SJCRH30 (cell line): ENCODE measurements at regions not wholly inside any gene's neighbourhood (a gene's known extent, or its start where the extent isn't known, plus 50 kb on each side); places are given as distances from the start of the nearest gene placed in this dataset.

Source experiments
- DNase-seq, 2 experiments: peaks; one replicate each; pipeline ENCODE4 v3.0.0-alpha.2; 2015 to 2020
- H3K27ac ChIP-seq: fragments of 250-450 bp; sonication (Bioruptor Pico); 2 replicates; pipeline ENCODE4 v1.5.1; 2020; ENCODE audit warnings: mild to moderate bottlenecking, moderate library complexity
- H3K27me3 ChIP-seq: fragments of 250-450 bp; sonication (Bioruptor Pico); 2 replicates; pipeline ENCODE4 v1.5.1; 2020; ENCODE audit warnings: mild to moderate bottlenecking, moderate library complexity
- H3K36me3 ChIP-seq: fragments of 250-450 bp; sonication (Bioruptor Pico); 2 replicates; pipeline ENCODE4 v1.5.1; 2020; ENCODE audit warnings: mild to moderate bottlenecking, moderate library complexity
- H3K4me1 ChIP-seq: fragments of 250-450 bp; sonication (Bioruptor Pico); 2 replicates; pipeline ENCODE4 v1.5.1; 2020; ENCODE audit warnings: mild to moderate bottlenecking, moderate library complexity
- H3K4me3 ChIP-seq: fragments of 250-450 bp; sonication (Bioruptor Pico); 2 replicates; pipeline ENCODE4 v1.5.1; 2020; ENCODE audit warnings: mild to moderate bottlenecking, moderate library complexity
- H3K9me3 ChIP-seq: fragments of 250-450 bp; sonication (Bioruptor Pico); replicated peaks from 2 replicates; pipeline ENCODE4 v1.5.1; 2020; ENCODE audit warnings: mild to moderate bottlenecking, moderate library complexity

GRCh38 chr2:123128951-123129350 is 896.1 kb upstream of the CNTNAP5 start:
- Histone ChIP-seq H3K36me3 (no peaks in the 10 kb centered on the region), H3K27ac (no peak overlapping the region), H3K4me1 (no peaks in the 10 kb centered on the region), H3K4me3 (no peak overlapping the region), H3K27me3 (no peaks in the 10 kb centered on the region), H3K9me3 (no peaks in the 10 kb centered on the region)
- DNase-seq, result no peak

DNA sequence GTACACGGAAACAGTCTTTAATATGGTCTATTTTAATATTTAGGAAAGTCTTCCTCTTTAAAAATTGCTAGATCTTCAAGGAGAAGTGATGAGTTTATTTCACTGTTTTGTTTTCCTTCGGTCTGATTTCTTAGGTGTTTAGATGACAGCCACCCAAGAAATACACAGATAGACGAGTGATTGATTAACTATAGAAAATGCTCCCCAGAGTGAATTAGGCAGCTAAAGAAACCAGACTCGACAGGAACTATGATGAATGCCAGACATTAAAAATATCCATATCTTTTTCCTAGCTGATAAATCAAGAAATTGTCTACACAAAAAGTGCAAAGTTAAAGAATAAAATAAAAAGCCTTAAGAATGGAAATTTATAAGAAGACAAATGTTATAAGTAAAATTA is 888.7 kb upstream of the CNTNAP5 start:
- Histone ChIP-seq H3K9me3 (no peaks in the 10 kb centered on the region), H3K4me1 (no peaks in the 10 kb centered on the region), H3K27me3 (peaks cover 6% of the 10 kb centered on the region; the same call in 1 of the 2 replicates), H3K4me3 (no peak overlapping the region), H3K27ac (no peak overlapping the region), H3K36me3 (no peaks in the 10 kb centered on the region)
- DNase-seq, result no peak

DNA sequence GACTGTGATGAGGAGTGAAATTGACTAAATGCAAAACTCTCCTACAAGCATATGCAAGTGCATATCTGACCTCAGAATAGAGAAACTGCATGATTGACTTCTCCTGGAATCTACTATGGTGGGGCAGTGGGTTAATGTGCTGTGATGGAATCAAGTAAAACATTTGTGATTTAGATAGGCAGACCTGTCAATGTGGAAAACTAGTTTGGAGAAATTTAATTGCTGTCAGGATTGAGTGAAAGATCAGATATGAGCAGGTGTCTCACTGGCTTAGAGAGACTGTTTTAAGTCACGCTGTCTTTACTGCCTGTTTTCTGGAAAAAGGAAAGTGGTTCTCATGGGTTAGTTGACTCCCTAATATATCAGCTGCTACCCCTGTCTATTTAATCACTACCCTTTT is 881.0 kb upstream of the CNTNAP5 start:
- no peaks in the 10 kb centered on the region for H3K9me3 ChIP-seq
- no peaks in the 10 kb centered on the region for H3K27me3 ChIP-seq
- DNase-seq, result no peak
- H3K4me1 ChIP-seq, result no peaks in the 10 kb centered on the region
- no peak overlapping the region for H3K4me3 ChIP-seq
- no peaks in the 10 kb centered on the region for H3K36me3 ChIP-seq
- H3K27ac ChIP-seq, result no peak overlapping the region

DNA sequence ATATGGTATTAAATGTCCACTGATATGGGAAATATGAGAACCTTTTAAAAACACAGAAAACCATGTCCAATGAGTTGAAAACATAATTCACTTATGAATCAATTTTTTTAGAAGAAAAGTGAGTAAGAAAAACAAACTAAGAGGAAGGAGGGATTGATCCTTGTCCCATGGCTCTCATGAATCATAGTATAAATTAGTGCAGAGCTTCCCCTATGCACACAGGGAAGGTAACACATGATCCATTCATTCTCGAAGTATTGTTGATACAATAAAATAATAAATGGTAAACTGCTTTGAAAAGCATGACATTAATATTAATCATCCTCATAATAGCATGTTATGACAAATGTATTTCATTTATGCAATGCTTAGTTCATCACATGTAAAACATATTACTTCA is 872.0 kb upstream of the CNTNAP5 start:
- no peak for DNase-seq
- Histone ChIP-seq H3K4me3 (no peak overlapping the region), H3K9me3 (no peaks in the 10 kb centered on the region), H3K27ac (no peak overlapping the region), H3K4me1 (no peaks in the 10 kb centered on the region), H3K36me3 (no peaks in the 10 kb centered on the region), H3K27me3 (no peaks in the 10 kb centered on the region)

- no peaks in the 10 kb centered on the region for H3K9me3 ChIP-seq
- H3K36me3 ChIP-seq, result no peaks in the 10 kb centered on the region
- no peak overlapping the region for H3K27ac ChIP-seq
- no peaks in the 10 kb centered on the region for H3K4me1 ChIP-seq
- H3K4me3 ChIP-seq, result no peak overlapping the region
- DNase-seq, result no peak
- no peaks in the 10 kb centered on the region for H3K27me3 ChIP-seq
Observed at GRCh38 chr2:123154195-123154594, 870.9 kb upstream of the CNTNAP5 start.

DNA sequence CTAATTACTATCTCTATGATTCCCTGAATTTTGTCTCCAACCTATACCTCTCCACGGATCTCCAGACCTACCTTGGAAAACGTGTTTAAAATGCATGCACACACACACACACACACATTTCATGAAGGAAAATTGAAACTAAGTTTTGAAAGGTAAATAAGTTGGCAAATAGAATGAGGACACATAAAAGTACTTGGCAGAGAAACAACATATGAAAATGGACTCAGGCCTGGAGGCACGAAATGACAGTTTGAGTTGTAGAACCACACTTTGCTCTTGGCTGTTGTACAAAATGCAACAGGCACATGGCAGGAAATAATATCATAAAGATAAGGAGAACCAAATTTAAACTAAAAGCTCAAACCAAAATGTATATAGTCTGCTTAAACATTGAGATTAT is 868.1 kb upstream of the CNTNAP5 start:
- no peaks in the 10 kb centered on the region for H3K4me1 ChIP-seq
- no peak overlapping the region for H3K4me3 ChIP-seq
- no peaks in the 10 kb centered on the region for H3K9me3 ChIP-seq
- no peaks in the 10 kb centered on the region for H3K36me3 ChIP-seq
- no peaks in the 10 kb centered on the region for H3K27me3 ChIP-seq
- no peak for DNase-seq
- no peak overlapping the region for H3K27ac ChIP-seq

DNA sequence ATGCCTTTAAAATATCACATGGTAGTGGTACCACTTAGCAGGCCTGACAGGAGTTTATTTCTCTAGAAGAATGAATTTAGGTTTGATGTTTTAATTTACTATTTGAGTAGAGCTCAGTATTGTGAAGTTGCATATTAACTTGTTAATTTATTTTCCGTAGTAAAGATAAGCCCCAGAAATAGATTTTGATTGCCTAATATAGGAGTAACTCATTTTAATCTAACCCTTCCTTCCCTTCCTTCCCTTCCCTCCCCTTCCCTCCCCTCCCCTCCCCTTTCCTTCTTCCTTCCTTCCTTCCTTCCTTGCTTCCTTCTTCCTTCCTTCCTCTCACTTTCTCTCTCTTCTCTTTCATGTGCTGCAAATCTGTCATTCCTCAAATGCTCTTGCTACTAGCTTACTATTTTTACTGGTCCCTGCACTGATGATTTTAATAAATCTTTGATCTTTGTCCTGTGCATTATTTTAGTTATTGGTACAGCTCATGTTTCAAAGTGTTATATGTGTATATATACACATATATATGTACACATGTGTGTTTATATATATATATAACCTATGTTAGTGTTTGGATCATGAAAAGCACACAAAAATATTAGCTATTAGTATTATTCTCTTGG is 862.6 kb upstream of the CNTNAP5 start:
- DNase-seq, result no peak
- no peak overlapping the region for H3K4me3 ChIP-seq
- no peak overlapping the region for H3K27ac ChIP-seq
- H3K27me3 ChIP-seq, result no peaks in the 10 kb centered on the region; the same call in 1 of the 2 replicates
- H3K36me3 ChIP-seq, result no peaks in the 10 kb centered on the region
- H3K4me1 ChIP-seq, result no peaks in the 10 kb centered on the region
- no peaks in the 10 kb centered on the region for H3K9me3 ChIP-seq

DNA sequence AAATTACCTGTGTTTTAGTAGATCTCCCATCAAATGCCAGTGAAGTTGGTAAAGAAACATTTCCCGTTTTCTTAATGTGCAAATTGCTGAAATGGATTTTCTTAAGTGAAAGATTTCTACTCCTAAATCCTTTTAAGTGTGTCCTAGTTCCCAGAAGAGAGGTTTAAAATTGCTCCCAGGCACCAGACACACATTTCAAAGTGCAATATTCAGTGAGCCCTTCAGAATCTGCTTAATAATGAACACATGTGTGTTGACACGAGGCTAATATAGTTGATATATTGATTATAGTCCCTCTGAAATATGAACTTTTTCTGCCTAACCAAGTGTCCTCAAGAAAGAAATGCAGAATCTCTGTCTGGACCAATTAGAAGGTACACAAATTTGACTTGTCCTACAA is 861.7 kb upstream of the CNTNAP5 start:
- Histone ChIP-seq H3K9me3 (no peaks in the 10 kb centered on the region), H3K36me3 (no peaks in the 10 kb centered on the region), H3K27me3 (no peaks in the 10 kb centered on the region; the same call in 1 of the 2 replicates), H3K4me1 (no peaks in the 10 kb centered on the region), H3K27ac (no peak overlapping the region), H3K4me3 (no peak overlapping the region)
- no peak for DNase-seq

DNA sequence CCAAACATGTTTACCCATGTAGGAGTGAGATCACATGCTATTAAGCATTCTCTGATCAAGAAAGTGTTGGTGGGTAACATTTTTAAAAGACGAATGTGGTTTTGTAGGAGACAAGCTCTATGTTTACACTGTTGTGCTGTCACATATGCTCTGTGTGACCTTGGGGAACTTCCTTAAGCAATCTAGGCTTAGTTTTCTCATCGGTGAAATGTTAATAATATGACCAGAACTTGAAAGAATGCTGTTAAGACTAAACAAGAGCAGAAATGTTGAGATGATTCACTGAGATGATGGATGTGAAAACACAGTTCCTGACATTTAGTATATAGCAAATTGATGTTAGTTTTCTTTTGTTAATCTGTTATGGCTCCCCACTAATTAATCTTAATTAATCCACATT is 860.9 kb upstream of the CNTNAP5 start:
- Histone ChIP-seq H3K4me3 (no peak overlapping the region), H3K27me3 (no peaks in the 10 kb centered on the region; the same call in 1 of the 2 replicates), H3K4me1 (no peaks in the 10 kb centered on the region), H3K36me3 (no peaks in the 10 kb centered on the region), H3K27ac (no peak overlapping the region), H3K9me3 (no peaks in the 10 kb centered on the region)
- no peak for DNase-seq

DNA sequence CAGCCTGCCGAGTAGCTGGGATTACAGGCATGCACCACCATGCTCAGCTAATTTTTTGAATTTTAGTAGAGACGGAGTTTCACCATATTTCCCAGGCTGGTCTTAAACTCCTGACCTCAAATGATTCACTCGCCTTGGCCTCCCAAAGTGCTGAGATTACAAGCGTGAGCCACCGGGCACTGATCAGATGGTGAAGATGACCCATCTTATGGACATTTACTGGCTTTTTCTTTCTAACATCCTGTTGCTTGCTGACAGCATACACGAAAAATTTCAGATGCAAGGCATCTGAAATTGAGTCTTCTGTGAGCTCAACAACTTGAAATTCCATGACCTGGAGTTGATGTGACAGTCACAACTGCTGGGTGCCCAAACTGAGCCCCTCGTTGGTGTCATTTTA is 859.5 kb upstream of the CNTNAP5 start:
- no peak for DNase-seq
- no peaks in the 10 kb centered on the region for H3K9me3 ChIP-seq
- H3K4me1 ChIP-seq, result no peaks in the 10 kb centered on the region
- H3K27me3 ChIP-seq, result no peaks in the 10 kb centered on the region; the same call in 1 of the 2 replicates
- no peak overlapping the region for H3K4me3 ChIP-seq
- H3K36me3 ChIP-seq, result no peaks in the 10 kb centered on the region
- no peak overlapping the region for H3K27ac ChIP-seq

- Histone ChIP-seq H3K36me3 (no peaks in the 10 kb centered on the region), H3K9me3 (no peaks in the 10 kb centered on the region), H3K4me1 (no peaks in the 10 kb centered on the region), H3K27me3 (no peaks in the 10 kb centered on the region), H3K4me3 (no peak overlapping the region), H3K27ac (no peak overlapping the region)
- DNase-seq, result no peak
Observed at GRCh38 chr2:123179526-123179925, 845.6 kb upstream of the CNTNAP5 start.

DNA sequence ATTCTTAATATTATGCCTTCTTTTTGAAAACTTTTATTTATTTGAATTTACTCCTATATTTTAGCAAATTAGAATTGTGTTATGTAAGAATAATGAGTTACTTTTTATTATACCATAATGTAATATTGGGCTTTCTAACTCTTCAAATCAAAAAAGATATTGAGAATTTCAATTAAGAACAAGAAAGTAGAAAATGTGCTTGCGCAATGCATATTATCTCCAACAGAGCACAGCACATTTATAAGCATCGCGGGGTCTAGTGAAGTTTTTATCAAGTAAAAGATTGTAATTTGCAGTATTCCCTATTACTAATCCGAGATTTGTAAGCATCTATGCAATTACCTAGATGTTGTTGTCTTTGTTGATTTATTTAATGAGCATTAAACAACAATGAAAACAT is 829.1 kb upstream of the CNTNAP5 start:
- Histone ChIP-seq H3K4me1 (no peaks in the 10 kb centered on the region), H3K9me3 (no peaks in the 10 kb centered on the region), H3K36me3 (no peaks in the 10 kb centered on the region), H3K27ac (no peak overlapping the region), H3K27me3 (no peaks in the 10 kb centered on the region), H3K4me3 (no peak overlapping the region)
- no peak for DNase-seq

DNA sequence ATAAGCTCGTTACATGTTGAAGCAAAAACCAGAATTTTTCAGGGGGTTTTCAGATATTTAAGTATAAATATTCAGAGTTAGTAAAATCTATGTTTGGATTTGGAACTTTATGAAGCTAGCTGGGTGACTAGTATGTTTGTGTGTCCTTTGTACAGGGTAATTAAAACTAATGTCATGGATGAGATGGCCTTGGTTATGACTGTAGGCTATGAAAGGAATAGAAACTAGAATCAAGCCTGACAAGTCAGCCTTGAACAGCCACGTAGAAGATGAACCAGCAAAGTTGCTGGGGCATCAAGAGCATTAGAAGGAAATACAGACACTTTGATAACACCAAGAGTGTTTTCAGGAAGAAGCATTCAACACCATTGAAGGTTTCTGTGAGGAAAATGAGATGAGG is 825.1 kb upstream of the CNTNAP5 start:
- no peak for DNase-seq
- H3K27ac ChIP-seq, result no peak overlapping the region
- no peaks in the 10 kb centered on the region for H3K4me1 ChIP-seq
- H3K9me3 ChIP-seq, result no peaks in the 10 kb centered on the region
- H3K36me3 ChIP-seq, result no peaks in the 10 kb centered on the region
- H3K27me3 ChIP-seq, result no peaks in the 10 kb centered on the region
- no peak overlapping the region for H3K4me3 ChIP-seq

DNA sequence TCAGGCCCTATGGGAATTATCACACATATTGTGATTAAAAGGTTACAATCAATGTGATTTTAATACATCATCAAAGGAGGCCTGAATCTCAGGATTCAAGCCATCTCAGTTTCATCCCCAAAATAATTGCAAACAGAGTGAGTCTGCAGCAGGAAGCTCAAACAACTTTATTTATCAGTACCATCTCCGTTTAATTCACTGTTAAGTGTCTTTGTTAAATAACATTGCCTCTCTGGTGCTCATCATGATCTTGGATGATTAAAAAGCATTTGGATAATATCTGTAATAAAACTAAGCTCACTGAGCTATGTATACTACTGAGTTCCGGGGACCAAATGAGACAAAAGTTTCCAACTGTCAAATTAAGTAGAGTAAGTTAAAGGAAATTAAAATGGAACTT is 817.8 kb upstream of the CNTNAP5 start:
- no peak overlapping the region for H3K4me3 ChIP-seq
- H3K4me1 ChIP-seq, result no peaks in the 10 kb centered on the region
- DNase-seq, result no peak
- no peaks in the 10 kb centered on the region for H3K9me3 ChIP-seq
- H3K36me3 ChIP-seq, result no peaks in the 10 kb centered on the region
- H3K27me3 ChIP-seq, result peaks cover 5% of the 10 kb centered on the region; the same call in 1 of the 2 replicates
- no peak overlapping the region for H3K27ac ChIP-seq

- no peak overlapping the region for H3K27ac ChIP-seq
- no peaks in the 10 kb centered on the region for H3K4me1 ChIP-seq
- no peak overlapping the region for H3K4me3 ChIP-seq
- H3K9me3 ChIP-seq, result no peaks in the 10 kb centered on the region
- DNase-seq, result no peak
- no peaks in the 10 kb centered on the region for H3K36me3 ChIP-seq
- peaks cover 5% of the 10 kb centered on the region; the same call in 1 of the 2 replicates for H3K27me3 ChIP-seq
Observed at GRCh38 chr2:123209202-123209601, 815.9 kb upstream of the CNTNAP5 start.

DNA sequence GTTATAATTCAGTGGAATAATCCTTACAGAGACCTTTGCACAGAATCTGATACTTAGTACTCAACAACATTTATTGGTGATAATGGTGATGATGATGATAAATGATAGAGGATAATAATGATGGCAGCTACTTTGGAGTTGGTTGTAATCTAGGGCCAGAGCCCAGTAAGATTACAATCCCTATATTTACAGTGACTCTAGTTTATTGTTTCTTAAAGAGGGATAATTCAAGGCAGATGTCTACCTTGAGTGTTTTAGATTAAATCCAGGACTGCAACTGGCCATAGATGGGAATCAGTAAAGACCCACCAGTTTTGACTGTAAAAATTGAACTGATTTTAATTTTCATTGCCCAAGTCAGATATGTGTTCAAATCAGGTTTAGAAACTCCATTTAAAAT is 813.9 kb upstream of the CNTNAP5 start:
- no peaks in the 10 kb centered on the region for H3K4me1 ChIP-seq
- H3K4me3 ChIP-seq, result no peak overlapping the region
- peaks cover 5% of the 10 kb centered on the region; the same call in 1 of the 2 replicates for H3K27me3 ChIP-seq
- H3K9me3 ChIP-seq, result no peaks in the 10 kb centered on the region
- H3K27ac ChIP-seq, result no peak overlapping the region
- no peaks in the 10 kb centered on the region for H3K36me3 ChIP-seq
- DNase-seq, result no peak
